GM12874 (cell line): ENCODE measurements at regions not wholly inside any gene's neighbourhood (a gene's known extent, or its start where the extent isn't known, plus 50 kb on each side); places are given as distances from the start of the nearest gene placed in this dataset.

Experiments used
- TF ChIP-seq, protein P1 (sequence below): IDR thresholded peaks from 2 replicates; pipeline ENCODE4 v1.5.1; 2011; ENCODE audit warnings: low read depth, mild to moderate bottlenecking, control low read depth, low read length, moderate library complexity; ENCODE audit not compliant: insufficient read depth

GRCh38 chr1:213921712-213922111 is 66.1 kb upstream of the PROX1 start:
- TF ChIP-seq, protein P1, sequence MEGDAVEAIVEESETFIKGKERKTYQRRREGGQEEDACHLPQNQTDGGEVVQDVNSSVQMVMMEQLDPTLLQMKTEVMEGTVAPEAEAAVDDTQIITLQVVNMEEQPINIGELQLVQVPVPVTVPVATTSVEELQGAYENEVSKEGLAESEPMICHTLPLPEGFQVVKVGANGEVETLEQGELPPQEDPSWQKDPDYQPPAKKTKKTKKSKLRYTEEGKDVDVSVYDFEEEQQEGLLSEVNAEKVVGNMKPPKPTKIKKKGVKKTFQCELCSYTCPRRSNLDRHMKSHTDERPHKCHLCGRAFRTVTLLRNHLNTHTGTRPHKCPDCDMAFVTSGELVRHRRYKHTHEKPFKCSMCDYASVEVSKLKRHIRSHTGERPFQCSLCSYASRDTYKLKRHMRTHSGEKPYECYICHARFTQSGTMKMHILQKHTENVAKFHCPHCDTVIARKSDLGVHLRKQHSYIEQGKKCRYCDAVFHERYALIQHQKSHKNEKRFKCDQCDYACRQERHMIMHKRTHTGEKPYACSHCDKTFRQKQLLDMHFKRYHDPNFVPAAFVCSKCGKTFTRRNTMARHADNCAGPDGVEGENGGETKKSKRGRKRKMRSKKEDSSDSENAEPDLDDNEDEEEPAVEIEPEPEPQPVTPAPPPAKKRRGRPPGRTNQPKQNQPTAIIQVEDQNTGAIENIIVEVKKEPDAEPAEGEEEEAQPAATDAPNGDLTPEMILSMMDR = no peak

DNA sequence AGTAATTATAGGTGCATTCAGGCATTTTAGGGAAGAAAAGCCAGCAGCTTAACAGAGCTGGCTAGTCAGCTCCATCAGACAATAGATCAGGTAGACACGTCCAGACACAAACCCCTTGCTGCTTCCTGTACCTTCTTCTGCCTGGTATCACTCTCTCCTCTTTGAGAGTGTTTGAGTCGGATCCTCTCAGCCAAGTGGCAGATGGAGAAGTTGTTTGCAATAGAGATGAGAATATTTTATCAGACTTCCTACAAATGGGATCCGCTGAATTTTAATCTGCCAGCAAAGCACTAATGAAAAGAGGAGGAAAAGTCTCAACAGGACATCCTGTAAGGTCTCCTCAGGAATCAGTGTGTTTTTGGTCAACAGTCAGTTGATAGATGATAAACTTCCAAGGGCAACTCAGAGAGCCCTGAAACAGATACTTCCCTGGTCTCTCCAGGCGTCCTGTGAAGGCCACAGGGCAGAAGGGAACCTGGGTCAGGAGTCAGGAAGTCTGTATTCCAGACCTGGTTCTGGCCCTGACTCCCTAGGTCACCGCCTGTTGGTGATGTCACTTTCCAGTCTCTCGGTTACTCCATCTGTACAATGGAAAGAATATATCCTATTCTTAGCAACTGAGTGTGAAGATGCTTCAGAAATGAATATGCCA is 62.1 kb upstream of the PROX1 start:
- TF ChIP-seq, protein P1 = no peak

DNA sequence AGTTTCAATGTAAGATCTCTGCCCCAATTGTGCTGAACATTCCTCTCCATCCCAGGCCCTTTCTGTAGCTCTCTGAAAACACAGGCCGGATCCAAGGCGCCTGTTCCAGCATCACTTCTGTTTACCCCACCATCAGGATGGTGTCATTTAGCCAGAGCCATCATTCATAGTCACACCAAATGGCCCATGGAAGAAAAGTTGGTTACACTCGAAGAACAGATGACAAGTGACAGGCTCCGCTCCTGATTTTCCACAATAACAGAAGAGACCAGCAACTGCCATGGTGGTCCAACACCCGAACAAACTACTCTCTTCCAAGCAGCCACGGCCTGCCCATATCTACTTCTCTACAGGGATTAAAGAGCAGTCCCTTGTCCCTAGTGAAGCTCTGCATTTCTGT is 59.9 kb upstream of the PROX1 start:
- TF ChIP-seq, protein P1 = no peak

- TF ChIP-seq, protein P1 = no peak
These were observed 58.4 kb upstream of the PROX1 start for GRCh38 chr1:213929398-213929797.

GRCh38 chr1:213931836-213932235 is 55.9 kb upstream of the PROX1 start:
- TF ChIP-seq, protein P1 = no peak

DNA sequence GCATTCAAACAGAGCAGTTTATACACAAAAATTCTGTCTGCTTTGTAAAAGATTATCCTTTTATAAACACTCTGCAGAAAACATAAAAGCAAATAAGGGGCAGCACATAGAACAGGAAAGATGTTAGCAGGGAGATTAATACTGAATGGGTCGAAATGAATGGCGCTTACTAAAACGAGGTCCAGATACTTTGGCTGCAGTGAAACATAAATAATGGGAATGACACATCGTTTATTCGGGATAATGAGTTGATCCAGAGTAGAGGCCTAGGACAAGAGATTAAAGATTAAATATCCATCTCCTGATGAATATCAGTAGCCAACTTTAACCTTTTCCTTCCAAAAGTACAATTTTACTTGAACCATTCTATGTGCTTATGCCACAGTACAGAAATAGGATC is 54.4 kb upstream of the PROX1 start:
- TF ChIP-seq, protein P1 = no peak

DNA sequence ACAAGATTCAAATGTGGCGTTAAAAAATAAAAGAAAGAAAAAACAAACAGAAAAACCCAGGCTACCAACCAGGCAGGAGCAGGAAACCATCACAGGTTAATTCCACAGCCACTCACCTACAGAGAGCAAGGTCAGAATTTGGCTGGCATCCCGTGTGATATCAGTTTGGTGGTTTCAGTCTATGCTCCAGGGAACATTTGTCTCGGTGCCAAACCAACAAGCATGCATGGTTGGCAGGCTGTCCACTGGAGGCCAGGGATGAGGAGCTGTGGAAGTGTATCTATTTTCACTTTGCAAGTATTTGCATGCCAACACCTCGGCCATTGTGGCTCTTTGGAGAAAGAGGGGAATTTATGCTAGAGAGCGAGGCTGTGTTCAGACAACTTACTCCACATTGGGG is 53.1 kb upstream of the PROX1 start:
- TF ChIP-seq, protein P1 = no peak
